ENCODE measurements at regions not wholly inside any gene's neighbourhood (a gene's known extent, or its start where the extent isn't known, plus 50 kb on each side); places are given as distances from the start of the nearest gene placed in this dataset.

- Histone ChIP-seq H3K36me3 (ENCODE audit: control insufficient read depth in 2 of 2, extremely low read depth in 1 of 2, insufficient read depth in 2 of 2, low read length in 2 of 2) (no peaks in the 10 kb centered on the region), H3K4me2 (ENCODE audit: insufficient read depth, low read length) (no peak overlapping the region), H3K27me3 (ENCODE audit: control insufficient read depth in 2 of 2, insufficient read depth in 2 of 2, low read length in 2 of 2) (no peaks in the 10 kb centered on the region), H3K9me3 (replicated peaks; ENCODE audit: control insufficient read depth, insufficient read depth, low read length) (no peaks in the 10 kb centered on the region), H4K20me1 (replicated peaks; ENCODE audit: control insufficient read depth, extremely low read depth, insufficient read depth, low read length) (no peaks in the 10 kb centered on the region), H3K9me1 (replicated peaks; ENCODE audit: control insufficient read depth, extremely low read depth, insufficient read depth, low read length) (no peaks in the 10 kb centered on the region), H3K4me1 (ENCODE audit: control insufficient read depth, extremely low read depth, insufficient read depth, low read length) (no peaks in the 10 kb centered on the region), H3K27ac (ENCODE audit: insufficient read depth, low read depth, low read length) (no peak overlapping the region), H3K9ac (replicated peaks; ENCODE audit: extremely low read depth, insufficient read depth, low read length) (no peak overlapping the region), H3K4me3 (replicated peaks in 1 of 3; ENCODE audit: insufficient read depth in 1 of 3, low read depth in 1 of 3, low read length in 3 of 3) (no peak overlapping the region), H2AFZ (ENCODE audit: low read depth, low read length) (no peak overlapping the region), H3K79me2 (ENCODE audit: control insufficient read depth, insufficient read depth, low read length) (no peaks in the 10 kb centered on the region)
- BruUV-seq (replicated peaks): no TSS peak
- no peak for DNase-seq (ENCODE audit: low read depth, low spot score)
- dilution Hi-C loops (cut with MboI; ENCODE audit: extremely low pct_ligation_motif_present, low sequenced_read_pairs): no loop called here
- POLR2A ChIA-PET: no interaction called here
- CTCF ChIA-PET: no interaction called here
- TF ChIP-seq, protein P1, sequence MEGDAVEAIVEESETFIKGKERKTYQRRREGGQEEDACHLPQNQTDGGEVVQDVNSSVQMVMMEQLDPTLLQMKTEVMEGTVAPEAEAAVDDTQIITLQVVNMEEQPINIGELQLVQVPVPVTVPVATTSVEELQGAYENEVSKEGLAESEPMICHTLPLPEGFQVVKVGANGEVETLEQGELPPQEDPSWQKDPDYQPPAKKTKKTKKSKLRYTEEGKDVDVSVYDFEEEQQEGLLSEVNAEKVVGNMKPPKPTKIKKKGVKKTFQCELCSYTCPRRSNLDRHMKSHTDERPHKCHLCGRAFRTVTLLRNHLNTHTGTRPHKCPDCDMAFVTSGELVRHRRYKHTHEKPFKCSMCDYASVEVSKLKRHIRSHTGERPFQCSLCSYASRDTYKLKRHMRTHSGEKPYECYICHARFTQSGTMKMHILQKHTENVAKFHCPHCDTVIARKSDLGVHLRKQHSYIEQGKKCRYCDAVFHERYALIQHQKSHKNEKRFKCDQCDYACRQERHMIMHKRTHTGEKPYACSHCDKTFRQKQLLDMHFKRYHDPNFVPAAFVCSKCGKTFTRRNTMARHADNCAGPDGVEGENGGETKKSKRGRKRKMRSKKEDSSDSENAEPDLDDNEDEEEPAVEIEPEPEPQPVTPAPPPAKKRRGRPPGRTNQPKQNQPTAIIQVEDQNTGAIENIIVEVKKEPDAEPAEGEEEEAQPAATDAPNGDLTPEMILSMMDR (IDR thresholded peaks at IDR 0.05; ENCODE audit: extremely low read depth in 1 of 2, insufficient read depth in 1 of 2, low read depth in 1 of 2, low read length in 2 of 2): no peak
- TF ChIP-seq MYC (IDR thresholded peaks at IDR 0.05; ENCODE audit: low read depth, low read length): no peak
- no peak for TF ChIP-seq EZH2 (IDR thresholded peaks at IDR 0.05; ENCODE audit: borderline replicate concordance, low read depth, low read length, severe bottlenecking)
- no peak for TF ChIP-seq POLR2AphosphoS5 (IDR thresholded peaks at IDR 0.05; ENCODE audit: insufficient read depth, low read depth, low read length)
- TF ChIP-seq JUN (IDR thresholded peaks at IDR 0.05; ENCODE audit: borderline replicate concordance, insufficient read depth, insufficient read length, low read depth): no peak
- no peak for TF ChIP-seq MAX (IDR thresholded peaks at IDR 0.05; ENCODE audit: insufficient read depth, insufficient read length)
- no peak for TF ChIP-seq GATA2 (IDR thresholded peaks at IDR 0.05; ENCODE audit: insufficient read depth, insufficient read length, low read depth, low read length)
- no peak for TF ChIP-seq POLR2A (IDR thresholded peaks at IDR 0.05; ENCODE audit: low read depth, low read length)
- TF ChIP-seq FOS (IDR thresholded peaks at IDR 0.05; ENCODE audit: borderline replicate concordance, insufficient read depth, low read length): no peak
- intact Hi-C loops (cut with micrococcal nuclease): no loop called here
- no peak for FAIRE-seq
Observed at GRCh38 chrY:8336112-8336774, 1001.0 kb upstream of the TSPY4 start.

Data from endothelial cell of umbilical vein (primary cell).